H1 (cell line): ENCODE measurements at regions not wholly inside any gene's neighbourhood (a gene's known extent, or its start where the extent isn't known, plus 50 kb on each side); places are given as distances from the start of the nearest gene placed in this dataset.

Experiments used
- CHD2 ChIP-seq: IDR thresholded peaks from 2 replicates; pipeline ENCODE4 v1.6.1; 2012; ENCODE audit warnings: low read length, improper control_type of control experiment
- POLR2AphosphoS5 ChIP-seq: IDR thresholded peaks from 2 replicates; pipeline ENCODE4 v1.6.1; 2011; ENCODE audit warnings: low read depth, low read length
- TAF1 ChIP-seq: IDR thresholded peaks from 2 replicates; pipeline ENCODE4 v1.6.1; 2011; ENCODE audit warnings: mild to moderate bottlenecking, low read depth, low read length
- TAF7 ChIP-seq: optimal IDR thresholded peaks from 2 replicates; pipeline ENCODE3; 2011; ENCODE audit warnings: low read depth, mild to moderate bottlenecking, inconsistent platforms, low read length, moderate library complexity, borderline replicate concordance

DNA sequence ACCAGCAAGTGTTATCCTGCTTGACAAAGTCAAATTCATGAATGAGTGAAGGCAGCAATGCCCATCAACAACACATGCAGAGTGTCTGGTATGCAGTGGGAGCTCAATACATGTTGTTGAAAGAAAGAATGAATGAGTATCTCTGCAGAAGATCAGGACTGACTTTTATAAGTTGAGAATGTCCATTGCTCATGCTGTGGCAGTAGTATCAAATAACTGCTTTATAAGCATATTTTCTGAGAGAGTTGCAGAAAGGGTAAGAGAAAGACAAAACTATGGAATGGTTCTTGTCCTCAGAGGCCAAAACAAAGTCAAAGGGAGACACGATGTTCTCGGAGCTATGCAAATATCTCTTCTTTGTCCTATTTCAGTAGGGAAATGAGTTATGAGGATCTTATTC is 288.7 kb downstream of the LMX1A start (continued):
- TF ChIP-seq TAF7 (no peak), CHD2 (no peak), TAF1 (no peak), POLR2AphosphoS5 (no peak)
